GM20000 (cell line): ENCODE measurements at regions not wholly inside any gene's neighbourhood (a gene's known extent, or its start where the extent isn't known, plus 50 kb on each side); places are given as distances from the start of the nearest gene placed in this dataset.

Source experiments
- DNase-seq: peaks from one replicate; pipeline ENCODE4 v3.0.0; 2012; ENCODE audit warnings: low spot score
- CTCF ChIP-seq: IDR thresholded peaks from 2 replicates; pipeline ENCODE4 v1.5.1; 2012; ENCODE audit warnings: mild to moderate bottlenecking, control low read depth; ENCODE audit errors: extremely low read depth, missing control alignments

GRCh38 chr7:123348690-123349089 lies 148.9 kb upstream of the SLC13A1 start:
- no peak for DNase-seq
- TF ChIP-seq CTCF: no peak

DNA sequence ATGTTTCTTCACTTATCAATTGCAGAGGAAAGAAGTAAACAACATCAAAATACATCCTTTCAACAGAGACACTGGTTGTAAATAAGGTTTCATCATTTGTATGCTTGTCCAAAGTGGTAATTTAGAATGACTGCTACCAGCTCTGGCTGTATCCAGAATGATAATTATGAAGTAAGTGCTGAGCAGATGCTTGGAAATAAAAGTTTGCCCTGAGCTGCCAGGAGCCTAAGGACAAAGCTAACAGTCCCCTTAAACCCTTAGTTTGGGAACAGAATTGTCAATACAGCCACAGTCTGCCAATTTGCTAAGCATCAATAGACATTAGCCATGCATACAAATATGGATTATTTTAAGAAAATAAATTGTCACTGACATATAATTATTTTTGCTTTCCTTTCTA lies 147.0 kb upstream of the SLC13A1 start:
- DNase-seq: no peak
- no peak for TF ChIP-seq CTCF

- no peak for DNase-seq
These were observed 143.8 kb upstream of the SLC13A1 start for GRCh38 chr7:123343611-123344010.

GRCh38 chr7:123341102-123341501 lies 141.3 kb upstream of the SLC13A1 start:
- no peak for DNase-seq

More at GRCh38 chr7:123343611-123344010, 143.8 kb upstream of the SLC13A1 start:
- no peak for TF ChIP-seq CTCF

DNA sequence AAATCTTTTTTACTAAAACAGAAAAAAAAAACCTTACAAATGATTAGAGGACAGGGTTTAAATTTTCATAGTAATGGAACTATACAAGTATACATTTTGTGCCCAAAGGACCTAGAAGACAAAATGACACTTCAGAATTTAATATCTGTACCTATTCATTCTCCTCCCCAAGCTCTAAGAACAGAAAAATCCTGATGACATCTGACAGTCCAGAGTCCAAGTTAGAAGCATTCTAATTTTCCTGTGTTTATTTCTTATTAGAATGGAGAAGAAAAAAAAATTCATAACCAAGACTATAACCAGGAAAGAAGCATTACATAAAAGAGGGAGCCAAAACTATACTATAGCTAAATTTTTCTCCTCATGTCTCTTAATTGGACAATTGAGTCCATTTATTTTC lies 138.9 kb upstream of the SLC13A1 start:
- TF ChIP-seq CTCF: no peak
- no peak for DNase-seq

More at GRCh38 chr7:123341102-123341501, 141.3 kb upstream of the SLC13A1 start:
- no peak for TF ChIP-seq CTCF

DNA sequence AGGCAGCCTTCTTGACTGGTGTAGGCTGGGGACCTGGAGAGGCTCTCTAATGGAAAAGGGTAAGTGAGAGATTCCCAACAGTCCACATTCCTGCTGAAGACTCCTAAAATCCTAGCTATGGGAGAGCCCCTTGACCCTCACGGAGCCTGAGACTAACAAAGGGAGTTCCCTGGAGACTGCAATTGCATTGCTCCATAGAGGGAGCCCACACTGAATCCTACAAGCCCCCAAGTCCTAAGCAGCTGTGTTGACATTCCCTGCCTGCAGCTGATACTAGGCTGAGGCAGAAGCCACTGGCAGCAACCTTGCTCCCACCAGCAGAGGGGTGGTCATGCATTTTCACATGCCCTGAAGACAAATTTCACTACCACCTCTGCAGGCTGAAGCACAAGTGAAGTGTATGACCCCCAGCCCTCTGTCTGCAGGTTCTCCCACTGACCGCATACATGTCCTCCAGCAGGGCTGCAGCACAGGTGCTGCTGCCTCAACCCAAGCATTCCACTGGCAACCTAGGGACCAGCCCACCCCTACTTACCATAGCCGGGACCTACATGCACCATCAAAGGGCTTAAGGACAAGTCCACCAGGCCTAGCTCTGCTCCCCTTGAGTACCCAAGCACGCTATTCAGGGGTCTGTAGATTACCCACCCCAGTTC lies 130.3 kb upstream of the SLC13A1 start:
- TF ChIP-seq CTCF: no peak
- no peak for DNase-seq

- no peak for DNase-seq
- no peak for TF ChIP-seq CTCF
These were observed 127.9 kb upstream of the SLC13A1 start for GRCh38 chr7:123327661-123328060.
